ENCODE measurements at regions not wholly inside any gene's neighbourhood (a gene's known extent, or its start where the extent isn't known, plus 50 kb on each side); places are given as distances from the start of the nearest gene placed in this dataset.

DNA sequence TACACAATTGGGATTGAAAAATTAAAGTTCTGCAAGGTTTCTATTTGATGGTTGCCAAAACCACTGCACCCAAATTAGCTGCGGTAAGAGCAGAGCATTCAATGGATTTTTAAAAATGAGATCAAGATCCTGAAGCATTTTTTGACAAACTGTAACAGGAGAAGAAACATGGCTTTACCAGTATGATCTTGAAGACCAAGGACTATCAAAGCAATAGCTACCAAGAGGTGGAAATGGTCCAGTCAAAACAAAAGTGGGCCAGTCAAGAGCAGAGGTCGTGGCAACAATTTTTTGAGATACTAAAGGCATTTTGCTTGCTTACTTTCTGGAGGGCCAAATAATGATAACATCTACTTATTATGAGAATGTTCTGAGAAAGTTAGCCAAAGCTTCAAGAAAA is 186.8 kb downstream of the RDH14 start:
- no peak for FAIRE-seq

GRCh38 chr2:18373081-18373480 is 187.4 kb downstream of the RDH14 start:
- no peak for FAIRE-seq

DNA sequence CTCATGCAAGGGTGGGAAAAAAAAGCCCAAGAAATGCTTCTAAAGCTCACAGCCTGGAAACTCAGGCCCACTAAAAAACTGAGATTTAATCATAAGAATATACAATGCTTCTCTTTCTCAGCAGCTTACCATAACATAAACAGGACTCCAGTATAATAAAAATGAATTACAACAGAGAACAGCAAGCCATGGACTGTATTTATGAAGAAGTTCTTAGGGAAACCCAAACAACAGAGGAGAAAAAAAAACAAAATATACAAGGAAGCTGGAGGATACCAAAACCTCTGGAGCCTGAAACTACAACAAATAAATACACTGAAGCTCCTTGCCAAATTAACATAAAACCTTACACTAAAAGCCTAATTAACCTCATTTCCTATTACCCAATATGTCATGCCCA is 187.8 kb downstream of the RDH14 start:
- FAIRE-seq = no peak

- no peak for FAIRE-seq
Observed at GRCh38 chr2:18369760-18370159, 190.7 kb downstream of the RDH14 start.

- no peak for FAIRE-seq
Observed at GRCh38 chr2:18368008-18368407, 192.4 kb downstream of the RDH14 start.

DNA sequence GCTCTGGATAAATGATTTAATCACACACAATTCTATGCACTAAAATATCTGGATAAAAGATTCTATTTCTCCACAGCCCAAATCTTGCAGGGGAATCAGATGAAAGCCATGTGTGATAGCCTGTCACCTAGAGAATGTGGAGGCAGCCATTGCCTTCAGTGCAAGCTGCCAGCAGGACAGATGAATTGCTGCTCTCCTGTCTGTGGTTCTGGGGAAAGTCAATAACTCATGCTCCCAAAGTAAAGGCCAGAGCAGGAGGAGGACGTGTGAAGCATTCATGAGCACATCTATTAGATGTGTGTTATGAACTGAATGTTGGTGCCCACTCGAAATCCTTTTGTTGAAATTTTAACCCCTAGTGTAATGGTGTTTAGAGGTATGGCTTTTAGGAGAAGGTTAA is 195.1 kb downstream of the RDH14 start:
- no peak for FAIRE-seq

DNA sequence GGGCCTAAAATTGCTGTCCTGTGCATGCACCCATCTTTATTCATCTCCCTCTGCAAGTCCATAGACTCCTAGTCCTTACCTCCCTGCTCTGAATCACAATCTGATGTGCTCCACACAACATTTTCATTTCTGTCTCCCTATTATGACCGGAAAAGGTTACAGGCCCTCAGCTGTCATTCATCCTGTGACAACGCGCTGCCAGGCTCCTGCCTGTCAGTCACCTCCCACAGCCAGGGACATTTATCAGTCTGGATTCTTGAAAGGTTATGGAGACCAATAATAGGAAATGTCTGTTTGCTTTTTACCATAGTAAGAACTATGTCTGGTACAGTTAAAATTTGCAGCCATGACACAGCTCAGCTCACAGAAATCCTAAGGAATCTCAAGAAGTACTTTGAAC is 197.1 kb downstream of the RDH14 start:
- FAIRE-seq = no peak

DNA sequence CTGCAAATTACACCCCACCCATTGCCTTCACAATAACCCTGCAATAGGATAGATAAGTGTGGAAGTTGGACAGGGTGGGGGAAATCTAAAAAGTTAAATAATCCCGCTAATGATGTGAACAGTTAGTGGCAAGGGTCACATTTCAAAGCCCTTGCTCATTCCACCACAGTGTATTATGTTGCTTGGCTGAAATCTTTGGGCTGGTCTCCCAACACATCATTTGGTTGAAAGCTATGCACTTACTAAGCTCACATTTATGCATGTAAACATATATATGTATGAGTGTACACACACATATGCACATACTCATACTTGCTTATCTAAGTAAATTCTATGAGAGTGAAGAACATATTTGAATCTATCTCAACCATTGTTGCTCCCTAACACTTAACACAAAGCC is 197.8 kb downstream of the RDH14 start:
- FAIRE-seq = no peak

DNA sequence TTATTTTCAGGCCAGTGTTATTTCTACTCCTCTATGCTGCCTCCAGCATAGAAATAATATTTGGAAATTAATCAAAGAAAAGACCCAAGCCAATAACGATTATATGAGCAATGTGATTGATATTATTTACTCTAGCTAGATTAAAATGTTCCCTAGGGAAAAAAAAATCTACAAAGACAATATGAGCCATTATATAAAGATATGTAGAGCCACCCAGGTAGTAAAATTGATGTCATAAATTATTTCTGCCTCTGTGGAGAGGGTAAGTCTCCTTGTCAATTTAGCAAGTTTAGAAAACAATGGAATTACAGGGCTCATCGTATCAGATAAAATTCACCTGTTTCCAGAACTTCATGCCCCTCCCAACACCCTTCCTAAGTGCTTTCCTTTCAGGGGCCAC is 202.9 kb downstream of the RDH14 start:
- no peak for FAIRE-seq

- no peak for FAIRE-seq
Observed at GRCh38 chr2:18356676-18357075, 203.8 kb downstream of the RDH14 start.

DNA sequence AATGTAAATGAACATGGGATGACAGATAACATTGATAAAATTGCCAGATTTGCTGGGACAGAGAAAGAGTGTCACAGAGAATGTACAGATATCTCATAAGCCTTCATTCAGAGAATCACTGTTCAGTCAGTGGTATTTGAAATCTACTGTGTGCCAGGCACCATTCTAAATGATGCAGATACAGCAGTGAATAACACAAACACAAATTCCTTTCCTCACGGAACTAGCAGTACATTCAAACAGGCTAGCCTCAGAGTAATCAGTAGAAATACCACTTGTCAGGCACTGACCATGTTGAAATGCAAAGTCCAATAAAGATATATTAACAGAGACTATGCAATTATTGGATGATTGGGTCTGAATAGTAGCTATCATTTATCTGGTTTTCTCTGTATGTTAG is 211.0 kb downstream of the RDH14 start:
- FAIRE-seq = no peak

DNA sequence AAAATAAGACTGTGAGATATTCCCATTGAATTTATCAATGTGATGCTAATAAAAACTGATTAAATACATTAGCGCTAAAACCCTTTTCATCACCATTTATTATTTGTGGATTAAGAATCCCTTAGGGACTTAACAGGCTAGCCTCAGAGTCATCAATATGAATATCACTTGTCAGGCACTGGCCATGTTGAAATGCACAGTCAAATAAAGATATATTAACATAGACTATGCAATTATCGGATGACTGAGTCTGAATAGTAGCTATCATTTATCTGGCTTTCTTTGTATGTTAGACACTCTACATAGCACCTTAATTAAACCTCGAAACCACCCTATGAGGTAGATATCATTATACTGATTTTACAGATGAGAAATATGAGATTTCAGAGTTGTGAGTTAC is 213.6 kb downstream of the RDH14 start:
- FAIRE-seq = no peak

- no peak for FAIRE-seq
Observed at GRCh38 chr2:18346344-18346743, 214.1 kb downstream of the RDH14 start.

GRCh38 chr2:18345848-18346247 is 214.6 kb downstream of the RDH14 start:
- no peak for FAIRE-seq

DNA sequence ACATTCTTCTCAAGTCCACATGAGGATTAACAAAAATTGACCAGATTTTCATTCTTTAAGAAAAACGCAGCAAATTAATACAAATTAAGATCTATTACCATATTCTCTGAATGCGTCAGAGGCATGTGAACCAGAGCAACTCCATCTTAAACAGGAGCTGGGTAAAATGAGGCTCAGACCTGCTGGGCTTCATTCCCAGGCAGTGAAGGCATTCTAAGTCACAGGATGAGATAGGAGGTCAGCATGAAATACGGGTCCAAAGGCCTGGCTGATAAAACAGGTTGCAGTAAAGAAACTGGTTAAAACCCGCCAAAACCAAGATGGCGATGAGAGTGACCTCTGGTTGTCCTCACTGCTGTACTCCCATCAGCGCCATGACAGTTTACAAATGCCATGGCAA is 217.6 kb downstream of the RDH14 start:
- no peak for FAIRE-seq

GRCh38 chr2:18339326-18339725 is 221.1 kb downstream of the RDH14 start:
- no peak for FAIRE-seq

DNA sequence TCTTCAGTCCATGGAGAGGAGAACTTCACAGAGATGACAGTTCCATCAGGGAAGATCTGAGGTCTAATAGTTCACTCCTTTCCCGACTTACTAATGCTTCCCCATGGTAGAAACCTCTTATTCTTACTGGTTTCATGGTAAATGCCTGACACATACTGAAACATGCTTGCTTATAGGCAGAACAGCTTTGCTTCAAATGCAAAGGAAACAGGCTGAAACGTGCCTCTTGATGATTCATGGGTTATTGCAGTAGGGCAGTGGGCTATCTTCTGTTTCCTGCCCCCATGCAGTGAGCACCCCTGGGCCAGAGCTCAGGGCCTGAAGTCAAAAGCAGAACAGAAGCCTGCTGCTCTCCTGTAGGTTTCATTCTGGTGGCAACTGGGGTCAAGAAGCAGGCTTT is 223.5 kb downstream of the RDH14 start:
- FAIRE-seq = no peak

DNA sequence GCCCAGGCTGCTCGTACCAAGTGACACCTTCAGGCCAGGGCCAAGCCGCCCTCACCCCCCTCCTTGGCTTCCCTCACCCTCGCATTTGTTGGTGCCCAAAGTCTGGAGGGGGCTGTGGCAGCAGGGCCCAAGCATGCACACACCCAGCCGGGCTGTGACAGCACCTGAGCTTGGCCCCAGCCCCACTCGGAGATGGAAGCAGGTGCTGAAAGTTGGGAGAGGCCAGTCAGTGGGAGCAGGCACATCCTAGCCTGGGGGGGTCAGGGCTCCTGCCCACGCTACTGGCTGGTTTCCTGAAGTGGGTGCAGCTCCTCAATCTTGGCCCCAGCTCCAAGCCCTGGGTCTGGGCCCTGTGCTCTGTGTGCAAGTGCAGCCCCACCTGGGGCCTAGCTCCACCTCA is 228.0 kb downstream of the RDH14 start:
- no peak for FAIRE-seq

- no peak for FAIRE-seq
Observed at GRCh38 chr2:18325118-18325517, 235.3 kb downstream of the RDH14 start.

DNA sequence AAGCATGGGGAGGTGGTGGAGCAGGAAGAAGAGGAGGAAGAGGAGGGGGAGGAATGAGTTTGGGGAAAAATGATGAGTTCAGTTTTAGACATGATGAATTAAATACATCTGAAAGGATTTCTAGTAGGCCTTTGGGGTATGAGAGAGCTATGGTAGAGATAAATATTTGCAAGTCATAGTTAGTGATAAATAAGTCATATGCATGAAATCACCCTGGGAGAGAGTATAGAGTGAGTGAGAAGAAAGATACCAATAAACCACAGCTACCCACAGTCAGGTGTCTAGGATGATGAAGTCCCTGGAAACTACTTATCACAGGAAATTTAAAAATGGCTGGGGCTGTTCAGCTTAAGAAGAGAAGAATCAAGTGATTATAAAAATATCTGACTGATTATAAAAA is 240.5 kb downstream of the RDH14 start:
- FAIRE-seq = no peak

GRCh38 chr2:18317017-18317416 is 243.4 kb downstream of the RDH14 start:
- no peak for FAIRE-seq

DNA sequence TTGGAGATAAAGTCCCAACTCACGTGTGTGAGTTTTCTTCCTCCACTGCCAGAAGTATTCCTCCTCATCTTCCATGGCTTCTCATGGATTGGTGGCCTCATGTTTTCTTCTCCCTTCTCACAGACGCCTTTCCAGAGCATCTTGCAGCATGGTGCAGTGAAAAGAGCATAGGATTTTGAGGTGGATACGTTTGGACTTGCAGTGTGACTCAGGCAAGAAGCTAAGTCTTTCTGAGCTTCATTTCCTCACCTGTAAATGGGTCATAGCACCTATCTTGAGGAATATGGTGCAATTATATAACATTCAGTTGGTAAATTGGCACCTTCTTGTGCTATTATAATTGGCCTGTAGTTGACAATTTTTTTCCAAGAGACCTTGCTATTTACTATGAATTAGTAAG is 247.6 kb downstream of the RDH14 start:
- no peak for FAIRE-seq

DNA sequence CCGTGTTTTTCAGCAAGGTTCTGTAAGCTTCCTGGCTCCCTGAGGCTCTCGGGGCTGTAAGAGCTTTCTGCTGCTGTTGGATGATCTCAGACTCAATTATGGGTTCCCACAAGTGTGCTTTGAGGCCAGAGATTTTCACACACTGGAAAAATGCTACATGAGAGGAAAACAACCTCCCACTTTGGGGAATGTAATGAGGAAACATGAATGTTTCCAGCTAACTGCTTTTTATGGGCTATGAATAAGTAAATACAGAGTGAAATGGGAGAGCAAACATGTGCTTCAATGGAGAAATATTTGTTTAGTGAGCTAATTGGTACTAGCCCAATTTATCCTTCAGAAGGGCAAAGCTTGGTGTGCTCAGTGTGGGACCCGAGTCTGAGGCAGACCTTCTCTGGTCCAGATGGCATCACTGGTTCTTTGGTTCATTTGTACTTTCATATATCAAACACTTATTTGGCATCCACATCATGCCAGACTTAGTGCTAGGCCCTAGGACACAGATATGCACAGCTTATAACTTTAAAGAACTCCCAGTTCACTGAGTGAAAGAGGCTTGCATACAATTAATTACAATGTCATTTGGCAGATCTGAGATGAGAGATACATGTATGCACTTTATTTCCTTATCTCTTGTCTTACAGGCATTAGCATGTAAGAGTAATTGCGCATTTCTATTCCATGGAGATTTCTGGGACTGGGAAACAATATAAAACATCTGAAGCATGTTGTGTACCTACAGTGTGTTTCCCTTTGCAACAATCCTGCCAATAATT is 248.8 kb downstream of the RDH14 start:
- FAIRE-seq = no peak

DNA sequence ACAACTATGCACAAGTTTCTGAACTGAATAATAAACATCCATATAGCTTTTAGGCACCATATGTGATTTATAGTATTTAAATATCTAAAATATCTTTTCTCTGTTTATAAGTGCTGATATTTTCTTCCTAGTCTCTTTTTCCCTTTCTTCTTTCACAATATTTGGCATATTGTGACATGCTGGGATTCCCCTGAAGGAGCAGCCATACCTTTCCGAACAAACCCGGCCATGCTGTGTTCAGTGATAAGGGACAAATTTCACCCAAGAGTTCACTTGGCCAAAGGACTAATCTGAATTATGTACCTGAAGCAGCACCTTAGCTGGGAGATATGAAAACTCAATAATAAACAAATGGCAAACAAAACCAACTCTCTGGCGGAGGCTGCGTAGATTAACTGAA is 250.8 kb downstream of the RDH14 start:
- no peak for FAIRE-seq

DNA sequence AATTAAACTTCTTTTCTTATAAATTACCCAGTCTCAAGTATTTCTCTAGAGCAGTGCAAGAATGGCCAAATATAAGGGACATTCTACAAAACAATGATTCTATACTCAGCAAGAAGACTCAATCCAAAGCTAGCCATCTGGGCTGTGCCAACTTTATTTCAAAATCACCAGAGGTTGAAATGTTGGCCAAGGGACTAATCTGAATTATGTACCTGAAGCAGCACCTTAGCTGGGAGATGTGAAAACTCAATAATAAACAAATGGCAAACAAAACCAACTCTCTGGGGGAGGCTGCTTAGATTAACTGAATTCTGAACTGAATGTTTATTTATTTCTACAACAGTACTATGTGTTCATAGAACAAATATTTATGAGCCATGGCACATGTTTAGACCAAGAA is 251.3 kb downstream of the RDH14 start:
- no peak for FAIRE-seq

DNA sequence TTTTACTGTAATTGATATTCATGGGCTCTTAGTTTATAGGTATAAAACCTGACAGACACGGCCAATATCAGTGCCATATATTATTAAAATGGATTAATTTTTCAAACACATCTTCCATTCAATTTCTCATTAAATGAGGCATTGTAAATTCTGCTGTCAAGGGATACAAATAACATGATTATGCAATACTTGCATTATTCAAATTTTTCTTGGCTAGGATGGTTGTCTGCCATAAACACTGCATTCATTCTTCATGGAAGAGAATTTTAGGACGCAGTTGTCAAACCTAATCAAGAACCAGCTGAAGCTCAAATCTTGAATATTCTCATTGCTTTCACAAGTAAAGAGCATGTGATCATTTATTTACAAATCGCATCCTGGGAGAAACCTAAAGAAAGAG is 255.6 kb downstream of the RDH14 start:
- no peak for FAIRE-seq

All from TTC549 (cell line).